ENCODE measurements at regions not wholly inside any gene's neighbourhood (a gene's known extent, or its start where the extent isn't known, plus 50 kb on each side); places are given as distances from the start of the nearest gene placed in this dataset.

DNA sequence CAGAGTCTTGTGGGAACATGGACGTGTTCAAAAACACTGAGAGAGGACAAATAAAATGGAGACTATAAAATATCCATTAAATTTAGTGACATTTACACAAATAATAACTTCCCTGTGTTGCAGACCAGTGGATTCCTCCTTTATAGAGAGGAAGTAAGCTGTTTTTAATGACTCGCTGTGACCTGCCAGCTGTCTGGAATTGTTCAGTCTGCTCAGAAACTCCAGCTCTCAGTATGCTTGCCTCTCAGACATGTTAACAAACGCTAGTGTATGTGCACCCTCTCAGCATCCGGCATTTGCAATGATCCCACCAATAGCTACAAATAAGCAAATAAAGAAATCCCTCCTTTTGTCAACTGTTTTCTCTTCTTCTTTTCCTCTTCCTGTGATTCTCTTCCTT, 158.0 kb upstream of the TCF21 start:
- TF ChIP-seq STAT5B (CRISPR knock-in tag; IDR thresholded peaks at IDR 0.05) (no peak), SRSF7 (optimal IDR thresholded peaks at IDR 0.05; ENCODE audit: low read depth, low read length) (no peak), PTBP1 (IDR thresholded peaks at IDR 0.05; ENCODE audit: low read depth, low read length) (no peak), RBM22 (IDR thresholded peaks at IDR 0.05; ENCODE audit: low read depth, low read length, poor library complexity, severe bottlenecking) (no peak), ZNF274 (IDR thresholded peaks at IDR 0.05; ENCODE audit: borderline replicate concordance, low read depth, low read length) (no peak), TOE1 (IDR thresholded peaks at IDR 0.05; ENCODE audit: borderline replicate concordance) (no peak), TOE1 (CRISPR knock-in tag; IDR thresholded peaks at IDR 0.05; ENCODE audit: borderline replicate concordance, low read depth) (no peak), RB1 (IDR thresholded peaks at IDR 0.05; ENCODE audit: low read depth) (no peak), HOXB6 (CRISPR knock-in tag; IDR thresholded peaks at IDR 0.05; ENCODE audit: borderline replicate concordance) (no peak), ZBTB49 (CRISPR knock-in tag; IDR thresholded peaks at IDR 0.05; ENCODE audit: borderline replicate concordance) (no peak), MTF1 (CRISPR knock-in tag; IDR thresholded peaks at IDR 0.05; ENCODE audit: borderline replicate concordance) (no peak), ZNF507 (tag; conservative IDR thresholded peaks at IDR 0.05) (no peak), IRF1 (CRISPR knock-in tag; IDR thresholded peaks at IDR 0.05; ENCODE audit: borderline replicate concordance) (no peak), IRF9 (tag; IDR thresholded peaks at IDR 0.05) (no peak)
- TF ChIP-seq, protein P1, sequence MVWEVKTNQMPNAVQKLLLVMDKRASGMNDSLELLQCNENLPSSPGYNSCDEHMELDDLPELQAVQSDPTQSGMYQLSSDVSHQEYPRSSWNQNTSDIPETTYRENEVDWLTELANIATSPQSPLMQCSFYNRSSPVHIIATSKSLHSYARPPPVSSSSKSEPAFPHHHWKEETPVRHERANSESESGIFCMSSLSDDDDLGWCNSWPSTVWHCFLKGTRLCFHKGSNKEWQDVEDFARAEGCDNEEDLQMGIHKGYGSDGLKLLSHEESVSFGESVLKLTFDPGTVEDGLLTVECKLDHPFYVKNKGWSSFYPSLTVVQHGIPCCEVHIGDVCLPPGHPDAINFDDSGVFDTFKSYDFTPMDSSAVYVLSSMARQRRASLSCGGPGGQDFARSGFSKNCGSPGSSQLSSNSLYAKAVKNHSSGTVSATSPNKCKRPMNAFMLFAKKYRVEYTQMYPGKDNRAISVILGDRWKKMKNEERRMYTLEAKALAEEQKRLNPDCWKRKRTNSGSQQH (CRISPR knock-in tag; IDR thresholded peaks at IDR 0.05) = no peak

More for the DNA sequence above, 158.0 kb upstream of the TCF21 start:
- ChIA-PET POLR2A (interaction anchor here (1.1 kb wide), 1 partner anchor 13 kb away, joined by 4 read pairs; no protein-coding TSS in a partner anchor), CTCF (ENCODE audit: low intra/inter-chr PET ratio) (no interaction called here)
- 1% methylated on average over 4 of the region's 4 CpGs for WGBS (ENCODE audit: insufficient coverage, low coverage, missing lambda C conversion rate)
- Histone ChIP-seq H3K4me3 (no peak overlapping the region), H3K27me3 (ENCODE audit: control insufficient read depth in 2 of 2, insufficient read depth in 2 of 2, low read length in 2 of 2) (no peaks in the 10 kb centered on the region), H3K4me2 (ENCODE audit: insufficient read depth, low read length) (no peak overlapping the region), H3K9me3 (replicated peaks; ENCODE audit: control insufficient read depth, insufficient read depth, low read depth, low read length) (no peaks in the 10 kb centered on the region), H3K9me1 (ENCODE audit: control insufficient read depth, insufficient read depth, low read length) (no peaks in the 10 kb centered on the region), H3K36me3 (ENCODE audit: control insufficient read depth, insufficient read depth, low read length) (no peaks in the 10 kb centered on the region), H3K27ac (ENCODE audit: extremely low read depth, low read depth, low read length) (no peak overlapping the region), H3K79me2 (ENCODE audit: control insufficient read depth, insufficient read depth, low read length) (no peaks in the 10 kb centered on the region), H4K20me1 (replicated peaks; ENCODE audit: control insufficient read depth, insufficient read depth, low read length) (no peaks in the 10 kb centered on the region), H3K9ac (ENCODE audit: insufficient read depth in 1 of 2, low read depth in 2 of 2, low read length in 2 of 2) (no peak overlapping the region), H3K4me1 (replicated peaks in 1 of 2; ENCODE audit: control insufficient read depth in 2 of 2, insufficient read depth in 2 of 2, low read length in 2 of 2) (no peaks in the 10 kb centered on the region), H2AFZ (ENCODE audit: low read depth, low read length) (no peak overlapping the region)
- ATAC-seq (no peak), FAIRE-seq (no peak), DNase-seq (ENCODE audit: extremely low read depth in 1 of 4, low spot score in 3 of 4) (no peak)
- in situ Hi-C loops (cut with MboI) (no loop called here), intact Hi-C loops (cut with micrococcal nuclease) (no loop called here)
- BruUV-seq (replicated peaks) = no TSS peak

Measured in K562 (cell line).